ENCODE measurements at regions not wholly inside any gene's neighbourhood (a gene's known extent, or its start where the extent isn't known, plus 50 kb on each side); places are given as distances from the start of the nearest gene placed in this dataset.

GRCh38 chr5:25500635-25501034, 855.9 kb upstream of the CDH10 start:
- DNase-seq (ENCODE audit: low spot score in 2 of 2), result no peak
- no peak for TF ChIP-seq POLR2A (IDR thresholded peaks at IDR 0.05)
- TF ChIP-seq CTCF (IDR thresholded peaks at IDR 0.05), result no peak
- H3K4me3 ChIP-seq (ENCODE audit: low read depth, poor library complexity, severe bottlenecking), result no peak overlapping the region
- intact Hi-C loops (cut with DNase I; ENCODE audit: low total_unique reads), result no loop called here
- WGBS, 2 donors, result 68% methylated on average over 1 of the region's 1 CpG

- DNase-seq (ENCODE audit: low spot score in 2 of 2), result no peak
- no peak overlapping the region for H3K4me3 ChIP-seq (ENCODE audit: low read depth, poor library complexity, severe bottlenecking)
- intact Hi-C loops (cut with DNase I; ENCODE audit: low total_unique reads), result no loop called here
- TF ChIP-seq POLR2A (IDR thresholded peaks at IDR 0.05) (no peak), CTCF (IDR thresholded peaks at IDR 0.05) (no peak)
- WGBS, 2 donors, result 73 to 81% methylated on average over 6 of the region's 6 CpGs
Observed at GRCh38 chr5:25489834-25490538, 845.2 kb upstream of the CDH10 start.

- H3K4me3 ChIP-seq (ENCODE audit: low read depth, poor library complexity, severe bottlenecking), result no peak overlapping the region
- TF ChIP-seq POLR2A (IDR thresholded peaks at IDR 0.05) (no peak), CTCF (IDR thresholded peaks at IDR 0.05) (no peak)
- WGBS, 2 donors, result 75 to 81% methylated on average over 1 of the region's 1 CpG
- no peak for DNase-seq (ENCODE audit: low spot score in 2 of 2)
- intact Hi-C loops (cut with DNase I; ENCODE audit: low total_unique reads), result no loop called here
Observed at GRCh38 chr5:25488119-25488518, 843.3 kb upstream of the CDH10 start.

- H3K4me3 ChIP-seq (ENCODE audit: low read depth, poor library complexity, severe bottlenecking), result no peak overlapping the region
- intact Hi-C loops (cut with DNase I; ENCODE audit: low total_unique reads), result no loop called here
- 46 to 57% methylated on average over 4 of the region's 4 CpGs for WGBS, 2 donors
- no peak for DNase-seq (ENCODE audit: low spot score in 2 of 2)
- no peak for TF ChIP-seq POLR2A (IDR thresholded peaks at IDR 0.05)
- no peak for TF ChIP-seq CTCF (IDR thresholded peaks at IDR 0.05)
Observed at GRCh38 chr5:25484391-25484790, 839.6 kb upstream of the CDH10 start.

GRCh38 chr5:25481463-25481862, 836.7 kb upstream of the CDH10 start:
- TF ChIP-seq CTCF (IDR thresholded peaks at IDR 0.05) (no peak), POLR2A (IDR thresholded peaks at IDR 0.05) (no peak)
- WGBS, 2 donors, result 58 to 70% methylated on average over 2 of the region's 2 CpGs
- no peak overlapping the region for H3K4me3 ChIP-seq (ENCODE audit: low read depth, poor library complexity, severe bottlenecking)
- DNase-seq (ENCODE audit: low spot score in 2 of 2), result no peak
- intact Hi-C loops (cut with DNase I; ENCODE audit: low total_unique reads), result no loop called here

GRCh38 chr5:25459082-25459481, 814.3 kb upstream of the CDH10 start:
- no peak for DNase-seq (ENCODE audit: low spot score in 2 of 2)
- no peak for TF ChIP-seq POLR2A (IDR thresholded peaks at IDR 0.05)
- TF ChIP-seq CTCF (IDR thresholded peaks at IDR 0.05), result no peak
- intact Hi-C loops (cut with DNase I; ENCODE audit: low total_unique reads), result no loop called here
- 92 to 100% methylated on average over 1 of the region's 1 CpG for WGBS, 2 donors
- no peak overlapping the region for H3K4me3 ChIP-seq (ENCODE audit: low read depth, poor library complexity, severe bottlenecking)

Measured in lower leg skin (tissue), 4 donors.